ENCODE measurements at regions not wholly inside any gene's neighbourhood (a gene's known extent, or its start where the extent isn't known, plus 50 kb on each side); places are given as distances from the start of the nearest gene placed in this dataset.

DNA sequence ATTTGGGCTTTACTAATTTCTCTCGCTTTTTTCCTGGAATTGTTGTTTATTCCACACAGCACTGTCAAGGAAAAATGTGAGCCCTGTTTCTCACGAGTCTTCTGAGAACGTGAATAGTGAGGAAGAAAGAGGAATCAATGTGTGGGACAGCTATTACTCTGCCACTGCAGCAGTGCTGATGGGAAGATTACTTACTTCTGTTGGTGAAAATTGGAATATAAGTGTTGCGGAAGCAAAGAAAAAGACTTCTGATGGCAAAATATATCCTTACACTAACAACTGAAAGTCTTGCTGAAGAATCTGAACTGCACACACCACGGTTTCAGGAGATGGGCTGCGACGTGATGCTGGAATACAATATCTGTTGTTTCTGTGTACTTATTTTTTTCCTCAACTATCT is 884.2 kb downstream of the AACS start:
- no peak for DNase-seq
- ChIA-PET CTCF (no interaction called here), POLR2A (no interaction called here)
- no peak overlapping the region for H3K4me3 Mint-ChIP-seq
- H3K36me3 Mint-ChIP-seq (ENCODE audit: low read depth), result no peaks in the 10 kb centered on the region
- ATAC-seq (ENCODE audit: low read depth), result no peak
- no peaks in the 10 kb centered on the region for H3K4me1 Mint-ChIP-seq
- intact Hi-C loops (cut with micrococcal nuclease), result no loop called here
- H3K27ac Mint-ChIP-seq, result no peak overlapping the region
- H3K27me3 Mint-ChIP-seq, result no peaks in the 10 kb centered on the region
- peaks cover 2% of the 10 kb centered on the region for H3K9me3 Mint-ChIP-seq
- TF ChIP-seq, protein P1, sequence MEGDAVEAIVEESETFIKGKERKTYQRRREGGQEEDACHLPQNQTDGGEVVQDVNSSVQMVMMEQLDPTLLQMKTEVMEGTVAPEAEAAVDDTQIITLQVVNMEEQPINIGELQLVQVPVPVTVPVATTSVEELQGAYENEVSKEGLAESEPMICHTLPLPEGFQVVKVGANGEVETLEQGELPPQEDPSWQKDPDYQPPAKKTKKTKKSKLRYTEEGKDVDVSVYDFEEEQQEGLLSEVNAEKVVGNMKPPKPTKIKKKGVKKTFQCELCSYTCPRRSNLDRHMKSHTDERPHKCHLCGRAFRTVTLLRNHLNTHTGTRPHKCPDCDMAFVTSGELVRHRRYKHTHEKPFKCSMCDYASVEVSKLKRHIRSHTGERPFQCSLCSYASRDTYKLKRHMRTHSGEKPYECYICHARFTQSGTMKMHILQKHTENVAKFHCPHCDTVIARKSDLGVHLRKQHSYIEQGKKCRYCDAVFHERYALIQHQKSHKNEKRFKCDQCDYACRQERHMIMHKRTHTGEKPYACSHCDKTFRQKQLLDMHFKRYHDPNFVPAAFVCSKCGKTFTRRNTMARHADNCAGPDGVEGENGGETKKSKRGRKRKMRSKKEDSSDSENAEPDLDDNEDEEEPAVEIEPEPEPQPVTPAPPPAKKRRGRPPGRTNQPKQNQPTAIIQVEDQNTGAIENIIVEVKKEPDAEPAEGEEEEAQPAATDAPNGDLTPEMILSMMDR (IDR thresholded peaks at IDR 0.05), result no peak

DNA sequence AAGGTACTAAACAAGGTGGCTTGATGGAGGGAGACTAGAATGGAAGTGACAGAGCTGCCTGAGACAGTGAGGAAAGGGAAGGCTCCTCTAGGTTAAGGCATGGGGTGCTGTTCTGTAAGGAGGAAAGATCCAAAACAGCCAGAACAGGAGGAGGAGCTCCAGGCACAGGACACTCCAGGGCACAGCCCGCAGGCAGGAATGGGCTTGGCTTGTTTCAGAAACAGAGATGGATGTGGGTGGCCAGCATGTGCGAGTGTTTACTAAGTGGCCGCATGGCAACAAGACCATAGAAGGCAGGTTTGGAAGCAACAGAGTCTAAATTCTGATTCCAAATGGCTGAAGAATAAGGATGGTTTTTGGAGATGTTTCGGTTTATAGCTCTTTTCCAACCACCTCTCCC is 889.1 kb downstream of the AACS start:
- no peaks in the 10 kb centered on the region for H3K27me3 Mint-ChIP-seq
- no peaks in the 10 kb centered on the region for H3K36me3 Mint-ChIP-seq (ENCODE audit: low read depth)
- peaks cover 8% of the 10 kb centered on the region for H3K9me3 Mint-ChIP-seq
- TF ChIP-seq, protein P1 (IDR thresholded peaks at IDR 0.05), result no peak
- DNase-seq (no peak), ATAC-seq (ENCODE audit: low read depth) (no peak)
- H3K4me1 Mint-ChIP-seq, result no peaks in the 10 kb centered on the region
- intact Hi-C loops (cut with micrococcal nuclease), result no loop called here
- H3K27ac Mint-ChIP-seq, result no peak overlapping the region
- H3K4me3 Mint-ChIP-seq, result no peak overlapping the region
- CTCF ChIA-PET, result no interaction called here
- POLR2A ChIA-PET, result no interaction called here

DNA sequence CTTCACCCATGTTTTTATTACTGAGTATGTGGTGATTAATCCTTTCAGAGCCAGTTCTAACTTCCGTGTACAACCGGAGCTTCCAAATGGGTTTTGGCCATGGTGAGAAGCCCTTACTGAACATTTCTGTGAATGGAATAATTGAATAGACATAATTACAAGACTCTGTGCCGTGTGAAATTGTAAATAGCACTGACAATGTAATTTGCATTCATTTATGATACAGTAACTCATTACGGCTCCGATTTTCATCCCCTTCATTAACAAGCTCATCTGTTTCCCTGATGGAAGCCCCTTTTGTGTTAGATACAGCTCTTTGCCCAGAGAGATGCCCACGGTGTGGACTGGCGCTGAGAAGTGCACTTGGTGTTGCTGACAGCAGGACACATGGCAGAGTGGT is 891.0 kb downstream of the AACS start:
- DNase-seq, result no peak
- no peaks in the 10 kb centered on the region for H3K36me3 Mint-ChIP-seq (ENCODE audit: low read depth)
- TF ChIP-seq, protein P1 (IDR thresholded peaks at IDR 0.05), result no peak

DNA sequence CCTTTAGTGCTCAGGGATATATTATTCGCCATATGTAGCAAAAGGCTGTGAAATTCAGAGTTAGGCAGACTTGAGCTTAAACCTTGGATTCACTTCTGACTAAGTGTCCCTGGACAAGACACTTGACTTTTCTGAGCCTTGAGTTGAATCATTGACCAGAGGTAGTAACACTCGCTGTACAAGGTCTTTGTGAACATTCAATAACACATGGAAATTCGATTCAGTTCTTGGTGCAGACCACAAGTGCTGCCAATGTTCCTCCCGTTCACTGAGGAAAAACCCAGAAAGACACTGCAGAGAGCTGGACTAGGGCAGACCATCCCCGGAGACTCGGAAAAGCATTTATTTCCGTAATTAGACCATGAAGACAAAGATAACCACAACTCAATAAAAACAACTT is 901.4 kb downstream of the AACS start:
- H3K27ac Mint-ChIP-seq, result no peak overlapping the region
- no peaks in the 10 kb centered on the region for H3K9me3 Mint-ChIP-seq
- POLR2A ChIA-PET, result no interaction called here
- TF ChIP-seq, protein P1 (IDR thresholded peaks at IDR 0.05), result no peak
- DNase-seq (no peak), ATAC-seq (ENCODE audit: low read depth) (no peak)
- H3K27me3 Mint-ChIP-seq, result no peaks in the 10 kb centered on the region
- intact Hi-C loops (cut with micrococcal nuclease), result no loop called here
- no peaks in the 10 kb centered on the region for H3K36me3 Mint-ChIP-seq (ENCODE audit: low read depth)
- H3K4me3 Mint-ChIP-seq, result no peak overlapping the region
- CTCF ChIA-PET, result no interaction called here
- H3K4me1 Mint-ChIP-seq, result no peaks in the 10 kb centered on the region

More for the DNA sequence above, 891.0 kb downstream of the AACS start:
- no peak overlapping the region for H3K27ac Mint-ChIP-seq
- POLR2A ChIA-PET, result no interaction called here
- no peaks in the 10 kb centered on the region for H3K27me3 Mint-ChIP-seq
- no peak overlapping the region for H3K4me3 Mint-ChIP-seq
- CTCF ChIA-PET, result no interaction called here
- no peaks in the 10 kb centered on the region for H3K4me1 Mint-ChIP-seq
- ATAC-seq (ENCODE audit: low read depth), result no peak
- peaks cover 15% of the 10 kb centered on the region for H3K9me3 Mint-ChIP-seq
- intact Hi-C loops (cut with micrococcal nuclease), result no loop called here

DNA sequence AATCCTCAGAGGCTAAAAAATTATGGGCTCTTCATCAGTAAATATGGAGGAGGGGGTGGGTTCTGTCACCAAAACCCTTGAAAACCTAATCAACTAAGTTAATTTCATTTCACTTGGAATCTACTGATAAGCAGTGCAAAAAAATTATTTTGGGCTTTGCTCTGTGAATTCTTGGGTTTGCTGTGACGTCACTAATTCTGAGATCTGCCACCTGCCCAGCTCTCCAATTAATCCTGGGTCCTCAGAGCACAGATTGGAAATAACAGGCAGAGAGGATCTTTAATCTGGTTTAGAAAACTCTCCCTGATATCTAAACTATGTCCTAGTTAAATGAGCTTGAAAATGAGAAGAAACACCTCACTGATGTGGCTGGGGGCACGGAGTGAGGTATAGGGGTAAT is 903.2 kb downstream of the AACS start:
- ATAC-seq (ENCODE audit: low read depth) (no peak), DNase-seq (no peak)
- Mint-ChIP-seq H3K27ac (no peak overlapping the region), H3K4me1 (no peaks in the 10 kb centered on the region), H3K36me3 (ENCODE audit: low read depth) (no peaks in the 10 kb centered on the region), H3K27me3 (no peaks in the 10 kb centered on the region), H3K9me3 (no peaks in the 10 kb centered on the region), H3K4me3 (no peak overlapping the region)
- TF ChIP-seq, protein P1 (IDR thresholded peaks at IDR 0.05), result no peak
- intact Hi-C loops (cut with micrococcal nuclease), result no loop called here
- CTCF ChIA-PET, result no interaction called here
- POLR2A ChIA-PET, result no interaction called here

Data from activated B cell treated with CpG ODN at 0.5 μM for 24 hours (primary cell).